Stimulated activated CD4-positive, alpha-beta T cell treated with anti-CD3 and anti-CD28 coated beads, Interleukin-4, amount 100 ng/mL, for 24 hours (primary cell): ENCODE measurements at regions not wholly inside any gene's neighbourhood (a gene's known extent, or its start where the extent isn't known, plus 50 kb on each side); places are given as distances from the start of the nearest gene placed in this dataset.
"Not testable (repeated sequence)": the region's sequence is repeated elsewhere in the genome, so short reads cannot be mapped to it uniquely, and the experiment has no call there.

Experiments
- DNase-seq: peaks from one replicate; pipeline ENCODE4 v3.0.0-alpha.2; 2020

DNA sequence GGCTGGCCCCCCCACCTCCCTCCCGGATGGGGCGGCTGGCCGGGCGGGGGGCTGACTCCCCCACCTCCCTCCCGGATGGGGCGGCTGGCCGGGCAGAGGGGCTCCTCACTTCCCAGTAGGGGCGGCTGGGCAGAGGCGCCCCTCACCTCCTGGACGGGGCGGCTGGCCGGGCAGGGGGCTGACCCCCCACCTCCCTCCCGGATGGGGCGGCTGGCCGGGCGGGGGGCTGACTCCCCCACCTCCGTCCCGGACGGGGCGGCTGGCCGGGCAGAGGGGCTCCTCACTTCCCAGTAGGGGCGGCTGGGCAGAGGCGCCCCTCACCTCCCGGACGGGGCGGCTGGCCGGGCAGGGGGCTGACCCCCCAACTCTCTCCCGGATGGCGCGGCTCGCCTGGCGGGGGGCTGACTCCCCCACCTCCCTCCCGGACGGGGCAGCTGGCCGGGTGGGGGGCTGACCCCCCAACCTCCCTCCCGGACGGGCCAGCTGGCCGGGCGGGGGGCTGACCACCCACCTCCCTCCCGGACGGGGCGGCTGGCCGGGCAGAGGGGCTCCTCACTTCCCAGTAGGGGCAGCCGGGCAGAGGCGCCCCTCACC lies 194.1 kb upstream of the GRIA1 start:
- DNase-seq = not testable (repeated sequence)

DNA sequence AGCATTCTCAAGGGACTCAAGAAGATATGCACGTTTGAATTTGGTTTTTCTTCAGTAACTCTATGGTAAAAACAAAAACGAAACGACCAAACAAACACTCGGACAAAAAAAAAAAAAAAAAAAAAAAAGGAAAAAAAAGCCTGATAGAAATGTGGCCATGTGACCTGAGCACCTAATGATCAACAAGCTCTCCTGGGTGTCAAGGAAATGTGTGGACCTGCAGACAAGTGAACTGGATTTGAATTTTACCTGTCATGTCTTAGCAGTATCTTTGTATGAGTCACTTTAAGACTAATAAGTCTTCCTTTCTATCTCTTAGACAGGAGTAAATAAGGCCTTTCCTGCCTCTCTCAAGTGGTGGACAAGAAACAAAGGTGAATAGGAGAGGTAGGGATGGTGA lies 190.6 kb upstream of the GRIA1 start:
- DNase-seq = no peak

DNA sequence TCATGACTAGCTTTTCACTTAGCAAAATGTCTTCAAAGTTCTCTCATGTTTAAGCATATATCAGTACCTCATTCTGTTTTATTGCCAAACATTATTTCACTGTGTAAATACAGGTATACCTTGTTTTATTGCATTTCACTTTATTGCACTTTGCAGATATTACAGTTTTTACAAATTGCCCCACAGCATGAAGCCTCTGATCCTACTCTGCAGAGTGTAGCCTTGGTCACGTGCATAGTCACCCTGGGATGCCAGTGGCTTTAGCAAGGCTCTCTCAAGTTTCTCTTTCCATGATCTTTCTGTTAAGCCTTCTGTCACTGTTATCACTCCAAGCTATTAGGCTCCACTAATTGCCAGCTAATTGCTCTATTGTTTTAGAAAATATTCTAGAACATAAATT lies 182.2 kb upstream of the GRIA1 start:
- no peak for DNase-seq

- DNase-seq = no peak
Measured at GRCh38 chr5:153318556-153318955, 171.9 kb upstream of the GRIA1 start.

- no peak for DNase-seq
Measured at GRCh38 chr5:153321478-153321877, 169.0 kb upstream of the GRIA1 start.

DNA sequence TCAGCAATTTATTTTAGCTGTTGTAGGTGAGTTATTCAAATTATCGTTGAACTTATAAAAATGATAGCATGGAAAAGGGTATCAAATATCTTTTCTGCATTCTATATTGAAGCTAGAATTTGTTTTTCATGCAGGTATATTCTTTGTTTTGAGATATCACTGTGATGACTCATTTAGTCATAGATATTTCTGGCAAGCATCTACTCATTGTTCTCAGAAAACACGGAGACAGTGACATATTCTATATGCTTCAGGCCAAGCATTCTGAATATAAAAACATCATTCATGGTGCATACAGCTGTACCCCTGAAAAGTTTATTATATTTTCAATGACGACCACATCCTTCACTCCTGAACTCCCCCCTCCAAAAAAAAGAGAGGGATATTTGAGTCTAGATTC lies 150.3 kb upstream of the GRIA1 start:
- DNase-seq = no peak

- no peak for DNase-seq
Measured at GRCh38 chr5:153340738-153341137, 149.7 kb upstream of the GRIA1 start.

GRCh38 chr5:153342487-153342886 lies 148.0 kb upstream of the GRIA1 start:
- no peak for DNase-seq

- DNase-seq = no peak
Measured at GRCh38 chr5:153347611-153348010, 142.9 kb upstream of the GRIA1 start.

DNA sequence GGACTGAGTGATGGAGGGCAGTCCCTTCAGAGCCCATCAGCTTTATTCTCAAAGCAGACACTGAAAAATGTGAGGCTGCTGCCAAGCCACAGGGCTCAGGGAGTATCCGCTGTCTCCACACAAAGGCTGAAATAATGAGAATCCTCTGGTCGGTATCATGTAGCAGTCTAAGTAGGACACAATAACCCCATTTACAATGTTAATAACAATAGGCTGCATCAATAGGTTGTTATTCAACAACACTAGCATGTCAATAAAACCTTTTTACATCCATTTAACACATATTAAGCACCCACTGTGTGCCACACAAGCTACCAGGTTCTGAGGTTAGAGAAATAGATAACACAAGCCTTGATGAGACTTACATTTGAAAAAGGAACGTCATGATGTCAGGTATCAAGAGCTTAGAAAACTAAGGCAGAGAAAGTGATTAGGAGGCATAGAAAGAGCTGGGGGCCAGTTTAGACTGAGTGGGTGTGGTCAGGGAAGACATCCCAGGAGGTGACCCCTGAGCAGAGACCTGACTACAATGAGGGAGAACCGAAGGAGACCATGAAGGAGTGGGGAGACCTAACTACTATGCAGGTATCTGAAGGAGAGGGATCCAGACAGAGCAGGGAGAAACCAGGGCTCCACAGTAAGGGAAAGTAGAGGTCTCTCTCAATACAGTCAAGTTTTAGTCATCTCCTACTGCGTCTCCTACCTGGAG lies 140.1 kb upstream of the GRIA1 start:
- DNase-seq = no peak

DNA sequence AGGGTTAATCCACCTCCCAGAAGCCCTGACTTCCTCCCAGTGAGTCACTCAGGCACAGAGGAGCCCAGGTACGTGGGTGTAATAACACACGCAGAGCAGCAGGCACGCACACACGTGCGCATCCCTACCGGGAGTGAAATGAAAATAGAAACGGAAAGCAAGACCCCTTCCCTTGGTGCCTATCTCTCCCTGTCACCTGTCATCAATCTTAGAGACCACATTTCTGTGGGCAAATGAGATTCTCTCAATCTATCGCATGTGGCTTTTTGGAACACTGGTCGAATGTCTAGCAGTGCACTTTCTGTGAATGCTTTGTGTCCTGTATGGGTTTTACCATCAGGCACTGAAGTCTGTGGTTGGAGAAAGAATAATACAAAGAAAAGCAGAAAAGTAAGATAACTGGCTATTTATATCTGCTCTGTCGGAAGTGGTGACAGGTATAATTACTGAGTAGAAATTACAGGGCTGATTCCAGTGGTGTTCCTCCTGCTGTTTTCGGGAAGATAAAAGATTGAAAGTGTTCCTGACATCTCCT lies 137.7 kb upstream of the GRIA1 start:
- DNase-seq = peak; percentile 53

- no peak for DNase-seq
Measured at GRCh38 chr5:153357493-153358112, 132.9 kb upstream of the GRIA1 start.

DNA sequence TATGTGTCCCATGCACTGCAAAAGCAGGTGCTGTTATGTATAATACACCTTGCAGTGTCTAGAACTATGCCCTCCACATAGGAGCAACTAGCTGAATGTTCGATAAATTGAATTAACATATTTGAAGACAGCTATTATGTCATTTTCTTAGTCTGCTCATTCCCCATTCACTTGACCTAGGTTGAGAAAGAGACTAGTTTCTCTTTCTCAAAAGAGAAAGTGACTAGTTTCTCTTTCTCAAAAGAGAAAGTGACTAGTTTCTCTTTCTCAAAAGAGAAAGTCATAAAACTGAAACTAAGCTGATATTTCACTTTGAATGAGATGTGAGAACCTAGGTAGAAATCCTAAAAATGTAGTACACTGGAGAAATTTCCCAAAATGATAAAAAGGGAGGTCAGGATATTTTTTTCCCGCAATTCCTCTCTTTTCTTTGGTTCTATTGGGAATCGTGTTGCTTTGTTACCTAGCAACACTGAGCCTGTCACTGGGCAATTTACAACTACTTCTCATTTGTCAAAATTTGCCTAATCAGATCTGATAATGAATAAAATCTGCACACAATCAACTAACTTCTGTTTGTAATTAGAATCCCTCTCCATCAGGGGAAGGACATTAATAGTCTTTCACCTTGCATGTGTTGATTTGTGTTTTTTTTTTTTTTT lies 132.0 kb upstream of the GRIA1 start:
- DNase-seq = no peak

DNA sequence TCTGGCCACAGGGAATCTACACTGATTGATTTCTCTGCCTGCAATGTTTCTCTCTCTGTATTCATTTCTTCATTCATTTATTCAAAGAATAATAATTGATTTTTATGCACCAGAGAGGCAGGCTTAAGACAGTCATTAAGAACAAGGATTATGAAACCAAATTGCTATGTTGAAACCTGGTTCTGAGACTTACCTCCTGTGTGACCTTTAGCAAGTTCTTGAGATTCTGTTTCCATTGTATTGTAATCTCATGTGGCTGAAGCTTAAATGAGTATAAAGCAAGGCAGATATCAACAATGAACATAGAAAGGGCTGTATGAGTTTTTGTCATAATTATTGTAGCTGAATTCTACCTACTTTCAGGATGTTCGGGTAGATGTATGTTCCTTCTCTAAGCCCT lies 129.6 kb upstream of the GRIA1 start:
- no peak for DNase-seq

- DNase-seq = no peak
Measured at GRCh38 chr5:153361735-153362409, 128.6 kb upstream of the GRIA1 start.

DNA sequence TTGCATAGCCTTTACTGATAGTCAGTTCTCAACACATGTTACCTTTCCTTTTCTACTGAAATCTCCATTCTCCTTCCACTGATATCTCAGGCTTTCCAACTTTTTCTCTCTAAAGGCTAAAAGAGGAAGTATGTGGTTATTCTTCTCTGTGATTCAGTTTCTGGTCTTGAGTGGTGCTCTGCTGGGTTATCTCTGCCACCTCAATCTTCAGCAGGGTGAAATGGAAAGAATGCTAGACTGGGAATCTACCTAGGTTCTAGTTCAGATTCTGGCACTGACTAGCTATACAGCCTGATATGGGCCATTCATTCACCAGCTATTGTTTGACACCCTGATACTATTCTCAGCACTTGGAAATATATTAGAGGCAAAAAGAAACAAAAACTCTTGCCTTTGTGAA lies 124.9 kb upstream of the GRIA1 start:
- DNase-seq = no peak

GRCh38 chr5:153367466-153367865 lies 123.0 kb upstream of the GRIA1 start:
- DNase-seq = no peak

- no peak for DNase-seq
Measured at GRCh38 chr5:153372425-153373129, 117.9 kb upstream of the GRIA1 start.

GRCh38 chr5:153373130-153373498 lies 117.4 kb upstream of the GRIA1 start:
- DNase-seq = no peak

- not testable (repeated sequence) for DNase-seq
Measured at GRCh38 chr5:153381630-153382029, 108.8 kb upstream of the GRIA1 start.

DNA sequence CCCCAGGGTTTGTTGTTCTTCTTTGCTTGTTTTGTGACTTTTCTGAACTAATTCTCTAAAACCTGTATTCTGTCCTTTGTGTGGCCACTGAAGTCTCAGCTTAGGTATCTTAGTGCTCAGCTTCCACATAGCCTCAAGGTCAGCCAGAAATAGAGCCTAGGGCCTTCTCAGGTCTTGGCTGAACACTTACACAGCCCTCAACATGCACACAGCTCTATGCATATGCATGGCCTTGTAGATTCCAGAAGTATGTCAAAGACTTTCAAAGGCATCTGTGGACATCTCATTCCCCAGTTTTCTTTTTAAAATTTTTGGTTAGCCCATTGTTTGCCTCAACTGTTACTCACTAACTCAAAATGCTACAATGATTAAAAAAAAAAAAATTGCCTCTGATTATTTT lies 99.9 kb upstream of the GRIA1 start:
- DNase-seq = no peak

GRCh38 chr5:153399595-153399994 lies 90.9 kb upstream of the GRIA1 start:
- no peak for DNase-seq

- no peak for DNase-seq
Measured at GRCh38 chr5:153400931-153401330, 89.5 kb upstream of the GRIA1 start.
